ENCODE measurements at regions not wholly inside any gene's neighbourhood (a gene's known extent, or its start where the extent isn't known, plus 50 kb on each side); places are given as distances from the start of the nearest gene placed in this dataset.

- Histone ChIP-seq H3K9me3 (no peaks in the 10 kb centered on the region), H3K4me1 (peaks cover 8 to 23% of the 10 kb centered on the region in 2 donors), H3K4me3 (replicated peaks in 1 of 3) (no peak overlapping the region), H3K27me3 (no peaks in the 10 kb centered on the region), H3K27ac (peak overlapping the region in 1 of 3 donors; percentile 28), H3K36me3 (no peaks in the 10 kb centered on the region)
- no peak for DNase-seq
- 28 to 33% methylated on average over 6 of the region's 6 CpGs for WGBS, 2 donors
- TF ChIP-seq POLR2A (IDR thresholded peaks at IDR 0.05) (no peak), CTCF (IDR thresholded peaks at IDR 0.05) (no peak)
- intact Hi-C loops (cut with DNase I), result no loop called here
Measured at GRCh38 chr3:64895106-64895990, 207.5 kb upstream of the ADAMTS9 start.

- 73 to 80% methylated on average over 5 of the region's 5 CpGs for WGBS, 2 donors
- TF ChIP-seq POLR2A (IDR thresholded peaks at IDR 0.05) (no peak), CTCF (IDR thresholded peaks at IDR 0.05) (no peak)
- intact Hi-C loops (cut with DNase I), result no loop called here
Measured at GRCh38 chr3:64894006-64894405, 206.2 kb upstream of the ADAMTS9 start.

GRCh38 chr3:64892671-64893309, 205.0 kb upstream of the ADAMTS9 start:
- Histone ChIP-seq H3K27ac (no peak overlapping the region), H3K4me1 (peaks cover 8 to 23% of the 10 kb centered on the region in 2 donors), H3K4me3 (replicated peaks in 1 of 3) (no peak overlapping the region), H3K9me3 (no peaks in the 10 kb centered on the region), H3K36me3 (no peaks in the 10 kb centered on the region), H3K27me3 (no peaks in the 10 kb centered on the region)
- 95 to 97% methylated on average over 5 of the region's 5 CpGs for WGBS, 2 donors
- intact Hi-C loops (cut with DNase I), result no loop called here
- TF ChIP-seq CTCF (IDR thresholded peaks at IDR 0.05) (no peak), POLR2A (IDR thresholded peaks at IDR 0.05) (no peak)
- no peak for DNase-seq

More at GRCh38 chr3:64894006-64894405, 206.2 kb upstream of the ADAMTS9 start:
- Histone ChIP-seq H3K9me3 (no peaks in the 10 kb centered on the region), H3K36me3 (no peaks in the 10 kb centered on the region), H3K4me3 (replicated peaks in 1 of 3) (no peak overlapping the region), H3K4me1 (peaks cover 8 to 23% of the 10 kb centered on the region in 2 donors), H3K27me3 (no peaks in the 10 kb centered on the region), H3K27ac (no peak overlapping the region)
- DNase-seq, result no peak

GRCh38 chr3:64891021-64891420, 203.2 kb upstream of the ADAMTS9 start:
- H3K4me3 ChIP-seq (replicated peaks in 1 of 3), result no peak overlapping the region
- DNase-seq, result no peak
- H3K27ac ChIP-seq, result no peak overlapping the region
- WGBS, 2 donors, result 88 to 96% methylated on average over 2 of the region's 2 CpGs
- no peaks in the 10 kb centered on the region for H3K27me3 ChIP-seq
- no peaks in the 10 kb centered on the region for H3K9me3 ChIP-seq
- TF ChIP-seq CTCF (IDR thresholded peaks at IDR 0.05) (no peak), POLR2A (IDR thresholded peaks at IDR 0.05) (no peak)
- peaks cover 8 to 21% of the 10 kb centered on the region in 2 donors for H3K4me1 ChIP-seq
- intact Hi-C loops (cut with DNase I), result no loop called here
- no peaks in the 10 kb centered on the region for H3K36me3 ChIP-seq

GRCh38 chr3:64890466-64890865, 202.7 kb upstream of the ADAMTS9 start:
- no peak for DNase-seq
- no peaks in the 10 kb centered on the region for H3K27me3 ChIP-seq
- H3K9me3 ChIP-seq, result no peaks in the 10 kb centered on the region
- intact Hi-C loops (cut with DNase I), result no loop called here
- H3K36me3 ChIP-seq, result no peaks in the 10 kb centered on the region
- no peak overlapping the region for H3K27ac ChIP-seq
- 80 to 88% methylated on average over 2 of the region's 2 CpGs for WGBS, 2 donors
- TF ChIP-seq CTCF (IDR thresholded peaks at IDR 0.05) (no peak), POLR2A (IDR thresholded peaks at IDR 0.05) (no peak)
- peaks cover 4 to 16% of the 10 kb centered on the region in 2 donors for H3K4me1 ChIP-seq
- no peak overlapping the region for H3K4me3 ChIP-seq (replicated peaks in 1 of 3)

Measured in thyroid gland (tissue), 4 donors.